ENCODE measurements at regions not wholly inside any gene's neighbourhood (a gene's known extent, or its start where the extent isn't known, plus 50 kb on each side); places are given as distances from the start of the nearest gene placed in this dataset.
"Not testable (repeated sequence)": the region's sequence is repeated elsewhere in the genome, so short reads cannot be mapped to it uniquely, and the experiment has no call there.

- H3K27me3 Mint-ChIP-seq (ENCODE audit: insufficient read depth): no peaks in the 10 kb centered on the region
- no peaks in the 10 kb centered on the region for H3K4me1 Mint-ChIP-seq (ENCODE audit: low read depth)
- peaks cover 46% of the 10 kb centered on the region for H3K9me3 Mint-ChIP-seq
- H3K36me3 Mint-ChIP-seq (ENCODE audit: low read depth): no peaks in the 10 kb centered on the region
- H3K4me3 Mint-ChIP-seq: no peak overlapping the region
- intact Hi-C loops (cut with micrococcal nuclease): no loop called here
- no peak for DNase-seq (ENCODE audit: low spot score)
- H3K27ac Mint-ChIP-seq: no peak overlapping the region
Observed at GRCh38 chr16:64292161-64292560, 829.7 kb downstream of the CDH11 start.

DNA sequence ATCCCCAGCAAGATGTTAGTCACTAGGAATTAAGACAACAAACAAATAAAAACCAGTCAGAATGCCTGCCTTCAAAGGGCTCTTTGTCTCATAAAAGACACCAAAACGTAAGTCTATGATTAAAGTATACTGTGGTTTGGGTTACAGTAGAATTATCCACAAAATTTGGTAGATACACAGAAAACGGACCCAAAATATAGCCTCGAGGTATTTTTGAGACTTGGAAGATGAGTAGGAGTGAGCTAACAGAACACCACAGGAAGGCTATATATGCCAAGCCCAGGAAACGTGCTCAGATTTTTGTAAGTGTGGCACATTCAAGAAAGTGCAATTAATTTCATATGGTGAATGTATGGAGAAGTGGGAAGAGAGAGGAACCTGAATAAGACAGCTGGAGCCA, 831.4 kb downstream of the CDH11 start:
- no peak overlapping the region for H3K4me3 Mint-ChIP-seq
- no peaks in the 10 kb centered on the region for H3K36me3 Mint-ChIP-seq (ENCODE audit: low read depth)
- no peaks in the 10 kb centered on the region for H3K27me3 Mint-ChIP-seq (ENCODE audit: insufficient read depth)
- H3K27ac Mint-ChIP-seq: no peak overlapping the region
- H3K4me1 Mint-ChIP-seq (ENCODE audit: low read depth): no peaks in the 10 kb centered on the region
- H3K9me3 Mint-ChIP-seq: peaks cover 40% of the 10 kb centered on the region
- no peak for DNase-seq (ENCODE audit: low spot score)
- intact Hi-C loops (cut with micrococcal nuclease): no loop called here

GRCh38 chr16:64287655-64288528, 834.0 kb downstream of the CDH11 start:
- no peak for DNase-seq (ENCODE audit: low spot score)
- no peaks in the 10 kb centered on the region for H3K27me3 Mint-ChIP-seq (ENCODE audit: insufficient read depth)
- no peak overlapping the region for H3K4me3 Mint-ChIP-seq
- H3K36me3 Mint-ChIP-seq (ENCODE audit: low read depth): no peaks in the 10 kb centered on the region
- H3K27ac Mint-ChIP-seq: no peak overlapping the region
- peaks cover 23% of the 10 kb centered on the region for H3K9me3 Mint-ChIP-seq
- intact Hi-C loops (cut with micrococcal nuclease): no loop called here
- no peaks in the 10 kb centered on the region for H3K4me1 Mint-ChIP-seq (ENCODE audit: low read depth)

GRCh38 chr16:64282181-64282580, 839.7 kb downstream of the CDH11 start:
- Mint-ChIP-seq H3K9me3 (peaks cover 14% of the 10 kb centered on the region), H3K4me3 (no peak overlapping the region), H3K27me3 (ENCODE audit: insufficient read depth) (no peaks in the 10 kb centered on the region), H3K27ac (no peak overlapping the region), H3K36me3 (ENCODE audit: low read depth) (no peaks in the 10 kb centered on the region), H3K4me1 (ENCODE audit: low read depth) (no peaks in the 10 kb centered on the region)
- intact Hi-C loops (cut with micrococcal nuclease): no loop called here
- DNase-seq (ENCODE audit: low spot score): no peak

DNA sequence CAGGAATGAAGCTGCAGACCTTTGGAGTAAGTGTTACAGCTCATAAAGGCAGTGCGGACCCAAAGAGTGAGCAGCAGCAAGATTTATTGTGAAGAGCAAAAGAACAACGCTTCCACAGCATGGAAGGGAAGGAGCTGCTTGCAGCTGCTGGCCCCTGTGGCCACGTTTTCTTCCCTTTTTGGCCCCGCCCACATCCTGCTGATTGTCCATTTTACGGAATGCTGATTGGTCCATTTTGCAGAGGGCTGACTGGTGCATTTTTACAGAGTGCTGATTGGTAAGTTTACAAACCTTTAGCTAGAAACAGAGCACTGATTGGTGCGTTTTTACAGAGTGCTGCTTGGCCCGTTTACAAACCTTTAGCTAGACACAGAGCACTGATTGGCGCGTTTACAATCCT, 841.5 kb downstream of the CDH11 start:
- no peak overlapping the region for H3K4me3 Mint-ChIP-seq
- intact Hi-C loops (cut with micrococcal nuclease): no loop called here
- DNase-seq (ENCODE audit: low spot score): no peak
- no peaks in the 10 kb centered on the region for H3K27me3 Mint-ChIP-seq (ENCODE audit: insufficient read depth)
- H3K27ac Mint-ChIP-seq: no peak overlapping the region
- H3K4me1 Mint-ChIP-seq (ENCODE audit: low read depth): no peaks in the 10 kb centered on the region
- H3K9me3 Mint-ChIP-seq: peaks cover 14% of the 10 kb centered on the region
- no peaks in the 10 kb centered on the region for H3K36me3 Mint-ChIP-seq (ENCODE audit: low read depth)

GRCh38 chr16:64278196-64278595, 843.7 kb downstream of the CDH11 start:
- no peaks in the 10 kb centered on the region for H3K27me3 Mint-ChIP-seq (ENCODE audit: insufficient read depth)
- no peaks in the 10 kb centered on the region for H3K4me1 Mint-ChIP-seq (ENCODE audit: low read depth)
- DNase-seq (ENCODE audit: low spot score): no peak

DNA sequence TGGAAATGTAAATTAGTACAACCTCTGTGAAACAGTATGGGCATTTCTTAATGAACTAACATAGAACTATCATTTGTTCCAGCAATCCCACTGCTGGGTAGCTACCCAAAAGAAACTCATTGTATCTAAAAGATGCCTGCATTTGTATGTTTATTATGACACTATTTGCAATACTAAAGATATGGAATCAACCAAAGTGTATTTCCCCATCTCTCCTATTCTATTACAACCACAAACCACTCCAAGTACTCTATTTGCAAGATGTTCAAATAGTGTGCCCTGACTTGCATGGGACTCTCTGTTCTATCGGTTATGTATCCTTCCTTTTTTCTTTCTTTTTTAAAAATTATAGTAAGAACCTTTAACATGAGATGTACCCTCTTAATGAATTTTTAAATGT, 845.2 kb downstream of the CDH11 start:
- no peak for DNase-seq (ENCODE audit: low spot score)
- no peak overlapping the region for H3K4me3 Mint-ChIP-seq
- H3K36me3 Mint-ChIP-seq (ENCODE audit: low read depth): no peaks in the 10 kb centered on the region
- H3K27ac Mint-ChIP-seq: no peak overlapping the region
- no peaks in the 10 kb centered on the region for H3K27me3 Mint-ChIP-seq (ENCODE audit: insufficient read depth)
- no peaks in the 10 kb centered on the region for H3K4me1 Mint-ChIP-seq (ENCODE audit: low read depth)
- H3K9me3 Mint-ChIP-seq: peaks cover 21% of the 10 kb centered on the region
- intact Hi-C loops (cut with micrococcal nuclease): no loop called here

More at GRCh38 chr16:64278196-64278595, 843.7 kb downstream of the CDH11 start:
- H3K36me3 Mint-ChIP-seq (ENCODE audit: low read depth): no peaks in the 10 kb centered on the region
- no peak overlapping the region for H3K4me3 Mint-ChIP-seq
- intact Hi-C loops (cut with micrococcal nuclease): no loop called here
- H3K9me3 Mint-ChIP-seq: peaks cover 14% of the 10 kb centered on the region
- no peak overlapping the region for H3K27ac Mint-ChIP-seq

DNA sequence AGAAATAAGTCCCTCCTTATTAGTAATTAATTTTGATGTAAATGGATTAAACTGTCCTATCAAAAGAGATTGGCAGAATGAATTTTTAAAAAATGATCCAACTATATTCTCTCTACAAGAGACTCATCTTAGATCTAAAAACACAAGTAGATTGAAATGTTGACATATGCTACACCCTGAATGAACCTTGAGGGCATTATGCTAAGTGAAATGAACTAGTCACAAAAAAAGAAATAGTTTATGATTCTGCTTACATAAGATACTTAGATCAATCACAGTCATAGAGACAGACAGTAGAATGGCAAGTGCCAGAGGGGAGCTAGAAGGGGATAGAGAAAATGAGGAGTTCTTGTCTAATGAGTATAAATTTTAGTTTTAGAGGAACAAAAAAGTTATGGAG, 849.8 kb downstream of the CDH11 start:
- H3K27me3 Mint-ChIP-seq (ENCODE audit: insufficient read depth): no peaks in the 10 kb centered on the region
- no peaks in the 10 kb centered on the region for H3K4me1 Mint-ChIP-seq (ENCODE audit: low read depth)
- intact Hi-C loops (cut with micrococcal nuclease): no loop called here
- no peak overlapping the region for H3K4me3 Mint-ChIP-seq
- H3K9me3 Mint-ChIP-seq: peaks cover 19% of the 10 kb centered on the region
- DNase-seq (ENCODE audit: low spot score): no peak
- H3K27ac Mint-ChIP-seq: no peak overlapping the region
- H3K36me3 Mint-ChIP-seq (ENCODE audit: low read depth): no peaks in the 10 kb centered on the region

DNA sequence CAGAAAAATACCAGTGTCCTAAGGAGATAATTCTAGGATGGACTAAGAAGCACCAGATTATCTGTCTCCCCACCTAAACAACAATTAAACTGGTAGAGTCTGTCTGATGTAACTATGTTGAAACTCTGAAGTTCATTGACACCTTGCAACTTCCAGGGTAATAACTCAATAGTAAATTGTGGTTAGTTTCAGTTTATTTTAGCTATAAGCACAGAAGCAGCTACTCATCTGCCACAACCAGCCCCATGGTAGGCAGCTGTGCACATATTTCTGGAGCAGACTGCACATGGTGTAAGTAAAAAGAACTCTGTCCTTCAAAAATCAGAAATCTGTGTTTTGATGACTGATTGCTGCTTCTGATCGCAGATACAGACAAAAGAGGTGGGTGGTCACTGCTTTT, 852.1 kb downstream of the CDH11 start:
- no peaks in the 10 kb centered on the region for H3K27me3 Mint-ChIP-seq (ENCODE audit: insufficient read depth)

GRCh38 chr16:64265756-64266155, 856.1 kb downstream of the CDH11 start:
- DNase-seq (ENCODE audit: low spot score): no peak
- no peak overlapping the region for H3K4me3 Mint-ChIP-seq
- H3K36me3 Mint-ChIP-seq (ENCODE audit: low read depth): no peaks in the 10 kb centered on the region
- no peaks in the 10 kb centered on the region for H3K4me1 Mint-ChIP-seq (ENCODE audit: low read depth)
- H3K27me3 Mint-ChIP-seq (ENCODE audit: insufficient read depth): no peaks in the 10 kb centered on the region
- no peak overlapping the region for H3K27ac Mint-ChIP-seq
- H3K9me3 Mint-ChIP-seq: peaks cover 26% of the 10 kb centered on the region
- intact Hi-C loops (cut with micrococcal nuclease): no loop called here

More for the DNA sequence above, 852.1 kb downstream of the CDH11 start:
- Mint-ChIP-seq H3K27ac (no peak overlapping the region), H3K9me3 (peaks cover 19% of the 10 kb centered on the region), H3K4me1 (ENCODE audit: low read depth) (no peaks in the 10 kb centered on the region), H3K4me3 (no peak overlapping the region), H3K36me3 (ENCODE audit: low read depth) (no peaks in the 10 kb centered on the region)
- intact Hi-C loops (cut with micrococcal nuclease): no loop called here
- DNase-seq (ENCODE audit: low spot score): no peak

DNA sequence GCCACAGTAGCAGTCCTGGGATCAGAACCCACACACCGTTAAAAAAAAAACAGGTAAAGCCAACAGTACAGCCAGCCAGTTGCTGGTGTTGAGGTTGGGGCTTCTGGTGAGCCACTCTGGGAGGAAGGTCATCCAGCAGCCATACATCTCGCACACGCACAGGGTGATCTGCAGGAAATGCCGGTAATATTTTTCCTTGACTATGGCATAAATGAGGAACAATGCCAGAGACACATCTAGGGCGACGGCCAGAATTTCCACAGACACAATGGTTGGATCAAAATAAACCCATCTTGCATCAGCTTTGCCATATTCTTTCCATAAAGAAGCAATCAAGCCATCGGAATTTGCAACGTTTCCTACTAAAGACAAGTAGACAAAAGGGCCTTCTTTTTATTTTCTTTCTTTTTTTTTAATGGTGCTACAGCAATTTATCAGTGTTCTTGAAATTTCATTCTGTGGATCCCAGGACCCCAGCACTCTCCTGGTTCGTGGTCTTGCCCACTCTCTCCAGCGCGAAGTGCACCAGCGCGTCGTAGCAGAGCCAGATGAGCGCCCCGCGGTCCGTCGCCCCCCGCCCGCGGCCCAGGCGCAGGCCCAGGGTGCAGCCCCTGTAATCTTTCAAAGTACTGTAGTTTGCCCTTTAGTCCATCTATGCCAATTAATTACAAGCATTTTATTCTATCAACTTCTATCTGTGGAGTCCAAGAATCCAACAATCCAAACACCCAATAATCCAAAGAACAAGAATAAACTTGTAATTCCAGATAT, 861.0 kb downstream of the CDH11 start:
- H3K4me3 Mint-ChIP-seq; intact Hi-C loops (cut with micrococcal nuclease); DNase-seq (ENCODE audit: low spot score); H3K27me3 Mint-ChIP-seq (ENCODE audit: insufficient read depth); H3K4me1 Mint-ChIP-seq (ENCODE audit: low read depth); H3K27ac Mint-ChIP-seq; H3K36me3 Mint-ChIP-seq (ENCODE audit: low read depth): not testable (repeated sequence)
- H3K9me3 Mint-ChIP-seq: peaks cover 35% of the 10 kb centered on the region

GRCh38 chr16:64254443-64255367, 867.2 kb downstream of the CDH11 start:
- intact Hi-C loops (cut with micrococcal nuclease): no loop called here
- Mint-ChIP-seq H3K9me3 (peaks cover 17% of the 10 kb centered on the region), H3K36me3 (ENCODE audit: low read depth) (no peaks in the 10 kb centered on the region), H3K4me3 (no peak overlapping the region), H3K27me3 (ENCODE audit: insufficient read depth) (no peaks in the 10 kb centered on the region), H3K27ac (no peak overlapping the region), H3K4me1 (ENCODE audit: low read depth) (no peaks in the 10 kb centered on the region)
- no peak for DNase-seq (ENCODE audit: low spot score)
